Duodenal mucosa (tissue), 2 donors: ENCODE measurements at regions not wholly inside any gene's neighbourhood (a gene's known extent, or its start where the extent isn't known, plus 50 kb on each side); places are given as distances from the start of the nearest gene placed in this dataset.

Source experiments
- H3K27ac ChIP-seq: one replicate; pipeline ENCODE4 v1.7.0; 2013; ENCODE audit warnings: low read depth, low read length
- H3K27me3 ChIP-seq, 2 donors: one replicate each; pipeline ENCODE4 v1.7.0; 2013; ENCODE audit warnings: low read length in 2 of 2, control low read depth in 1 of 2; ENCODE audit not compliant: insufficient read depth in 2 of 2, control insufficient read depth in 1 of 2
- H3K36me3 ChIP-seq, 2 donors: one replicate each; pipeline ENCODE4 v1.7.0; 2013; ENCODE audit warnings: low read length in 2 of 2, control low read depth in 1 of 2; ENCODE audit not compliant: insufficient read depth in 2 of 2, control insufficient read depth in 1 of 2
- H3K4me1 ChIP-seq, 2 donors: one replicate each; pipeline ENCODE4 v1.7.0; 2013; ENCODE audit warnings: low read length in 2 of 2, control low read depth in 1 of 2; ENCODE audit not compliant: insufficient read depth in 2 of 2, control insufficient read depth in 1 of 2
- H3K4me3 ChIP-seq, 2 donors: one replicate each; pipeline ENCODE4 v1.7.0; 2013; ENCODE audit warnings: low read length in 2 of 2, low read depth in 1 of 2
- H3K9ac ChIP-seq, 2 donors: one replicate each; pipeline ENCODE4 v1.7.0; 2013; ENCODE audit warnings: low read length in 2 of 2, low read depth in 1 of 2
- H3K9me3 ChIP-seq, 2 donors: one replicate each; pipeline ENCODE4 v1.7.0; 2013; ENCODE audit warnings: low read length in 2 of 2, control low read depth in 1 of 2; ENCODE audit not compliant: control insufficient read depth in 1 of 2

DNA sequence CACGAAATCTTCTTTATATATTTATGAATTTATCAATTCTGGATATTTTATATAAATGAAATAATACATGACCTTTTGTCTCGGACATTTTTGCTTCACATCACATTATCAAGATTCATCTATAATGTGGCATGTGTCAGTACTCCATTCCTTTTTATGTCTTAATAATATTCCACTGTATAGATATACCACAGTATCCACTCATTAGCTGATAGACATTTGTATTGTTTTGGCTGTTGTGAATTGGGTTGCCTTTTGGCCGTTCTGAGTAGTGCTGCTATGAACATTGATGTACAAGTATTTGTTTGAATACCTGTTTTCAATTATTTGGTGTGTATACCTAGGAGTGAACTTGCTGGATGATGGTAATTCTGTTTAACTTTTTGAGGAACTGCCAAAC lies 323.8 kb upstream of the CA10 start:
- H3K9ac ChIP-seq: no peak overlapping the region
- H3K36me3 ChIP-seq: no peaks in the 10 kb centered on the region
- H3K27ac ChIP-seq: no peak overlapping the region
- no peaks in the 10 kb centered on the region for H3K9me3 ChIP-seq
- H3K4me3 ChIP-seq: no peak overlapping the region
- H3K27me3 ChIP-seq: no peaks in the 10 kb centered on the region
- no peaks in the 10 kb centered on the region for H3K4me1 ChIP-seq

DNA sequence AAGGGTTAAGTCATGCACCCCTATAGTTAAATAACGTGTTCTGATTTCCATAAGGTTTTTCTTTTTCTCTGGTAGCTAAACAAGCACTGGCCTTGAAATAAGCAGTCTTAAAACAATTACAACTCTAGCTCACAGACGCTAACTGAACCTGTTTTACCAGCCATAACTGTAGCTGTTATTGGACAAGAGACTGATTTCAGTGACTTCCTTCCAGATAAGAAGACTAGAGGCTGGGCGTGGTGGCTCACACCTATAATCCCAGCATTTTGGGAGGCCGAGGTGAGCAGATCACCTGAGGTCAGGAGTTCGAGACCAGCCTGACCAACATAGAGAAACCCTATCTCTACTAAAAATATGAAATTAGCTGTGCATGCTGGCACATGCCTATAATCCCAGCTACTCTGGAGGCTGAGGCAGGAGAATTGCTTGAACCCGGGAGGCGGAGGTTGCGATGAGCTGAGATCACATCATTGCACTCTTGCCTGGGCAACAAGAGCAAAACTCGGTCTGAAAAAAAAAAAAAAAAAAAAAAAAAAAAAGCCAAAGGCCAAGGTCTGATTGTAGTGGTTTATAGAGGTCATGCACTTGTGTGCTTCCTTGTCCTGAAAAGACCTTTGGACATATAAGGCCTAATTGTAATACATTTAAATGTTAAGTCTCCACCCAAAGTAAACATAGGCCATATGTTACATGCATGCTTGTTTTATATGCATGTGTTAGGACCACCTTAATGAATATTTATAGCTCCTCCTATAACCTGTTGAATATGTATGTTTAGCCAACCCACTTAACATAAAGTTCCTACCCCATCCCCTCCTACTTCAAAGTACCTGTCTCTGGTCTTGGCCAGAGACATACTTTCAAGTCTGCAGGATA lies 319.5 kb upstream of the CA10 start:
- Histone ChIP-seq H3K27ac (no peak overlapping the region), H3K4me1 (no peaks in the 10 kb centered on the region), H3K27me3 (no peaks in the 10 kb centered on the region)

DNA sequence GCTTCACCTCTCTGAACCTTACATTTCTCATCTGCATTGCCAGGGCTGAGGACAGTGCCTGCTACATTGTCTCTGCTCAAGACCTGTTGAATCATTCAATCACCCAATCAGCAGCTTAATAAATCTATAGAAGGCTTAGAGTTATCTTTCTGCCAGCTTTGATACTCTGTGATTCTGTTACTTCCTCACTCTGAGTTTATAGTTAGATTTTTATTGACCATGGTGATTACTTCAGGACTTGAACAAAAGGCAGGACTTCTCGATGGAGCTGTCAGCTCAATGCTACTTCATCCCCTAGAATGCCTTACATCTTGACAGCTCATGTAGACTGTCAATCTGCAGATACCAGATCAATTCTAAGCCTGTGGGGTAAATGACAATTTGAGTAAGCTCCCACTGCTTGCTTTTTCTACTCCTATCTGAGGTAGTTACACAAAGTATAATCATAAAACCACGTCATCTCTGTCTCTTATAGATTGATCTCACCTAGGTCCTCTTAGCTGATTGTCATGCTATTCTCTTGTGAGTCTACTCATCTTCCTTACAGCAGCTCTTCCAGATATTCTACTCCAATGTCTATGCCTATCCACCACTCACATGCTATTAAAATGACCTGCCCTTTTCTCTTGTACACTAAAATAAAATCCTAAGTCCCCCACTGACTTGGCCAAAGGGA lies 318.3 kb upstream of the CA10 start:
- no peaks in the 10 kb centered on the region for H3K27me3 ChIP-seq
- no peaks in the 10 kb centered on the region for H3K36me3 ChIP-seq
- H3K4me3 ChIP-seq: no peak overlapping the region
- H3K9me3 ChIP-seq: no peaks in the 10 kb centered on the region
- H3K4me1 ChIP-seq: no peaks in the 10 kb centered on the region
- no peak overlapping the region for H3K9ac ChIP-seq
- no peak overlapping the region for H3K27ac ChIP-seq

More for the DNA sequence above, 319.5 kb upstream of the CA10 start:
- H3K9me3 ChIP-seq: no peaks in the 10 kb centered on the region
- no peak overlapping the region for H3K9ac ChIP-seq
- no peak overlapping the region for H3K4me3 ChIP-seq
- H3K36me3 ChIP-seq: no peaks in the 10 kb centered on the region

DNA sequence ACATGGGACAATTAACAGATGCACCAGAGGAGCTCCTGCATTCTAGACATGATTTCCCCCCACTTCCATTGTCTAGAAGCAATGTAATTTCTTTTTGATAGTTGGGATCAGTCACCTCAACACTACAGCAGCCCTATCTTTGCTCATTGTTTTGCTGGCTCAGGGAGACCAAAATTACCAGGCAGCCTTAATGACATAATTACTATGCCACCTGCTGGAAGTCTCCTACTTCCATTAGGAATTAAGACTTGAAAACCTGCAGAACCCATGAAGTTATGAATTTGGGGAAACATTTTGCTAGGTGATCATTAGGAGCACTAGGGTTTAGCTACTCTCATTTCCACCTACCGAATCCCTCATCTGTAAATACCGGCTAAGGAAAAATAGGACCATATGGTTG lies 312.0 kb upstream of the CA10 start:
- H3K9me3 ChIP-seq: no peaks in the 10 kb centered on the region
- no peak overlapping the region for H3K4me3 ChIP-seq
- no peaks in the 10 kb centered on the region for H3K4me1 ChIP-seq
- no peak overlapping the region for H3K9ac ChIP-seq
- no peaks in the 10 kb centered on the region for H3K36me3 ChIP-seq
- H3K27ac ChIP-seq: no peak overlapping the region
- H3K27me3 ChIP-seq: no peaks in the 10 kb centered on the region

DNA sequence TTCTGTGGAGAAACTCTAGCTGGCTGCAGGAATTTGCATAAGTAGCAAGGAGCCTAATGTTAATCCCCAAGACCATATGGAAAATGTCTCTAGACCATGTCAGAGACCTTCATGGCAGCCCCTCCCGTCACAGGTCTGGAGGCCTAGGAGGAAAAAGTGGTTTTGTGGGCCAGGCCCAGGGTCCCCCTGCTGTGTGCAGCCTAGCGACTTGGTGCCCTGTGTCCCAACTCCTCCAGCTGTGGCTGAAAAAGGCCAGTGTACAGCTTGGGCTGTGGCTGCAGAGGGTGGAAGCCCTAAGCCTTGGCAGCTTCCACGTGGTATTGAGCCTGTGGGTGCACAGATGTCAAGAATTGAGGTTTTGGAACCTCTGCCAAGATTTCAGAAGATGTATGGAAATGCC lies 306.9 kb upstream of the CA10 start:
- no peak overlapping the region for H3K27ac ChIP-seq
- H3K9me3 ChIP-seq: no peaks in the 10 kb centered on the region
- no peak overlapping the region for H3K9ac ChIP-seq
- H3K4me3 ChIP-seq: no peak overlapping the region
- no peaks in the 10 kb centered on the region for H3K4me1 ChIP-seq
- H3K27me3 ChIP-seq: no peaks in the 10 kb centered on the region
- H3K36me3 ChIP-seq: no peaks in the 10 kb centered on the region

DNA sequence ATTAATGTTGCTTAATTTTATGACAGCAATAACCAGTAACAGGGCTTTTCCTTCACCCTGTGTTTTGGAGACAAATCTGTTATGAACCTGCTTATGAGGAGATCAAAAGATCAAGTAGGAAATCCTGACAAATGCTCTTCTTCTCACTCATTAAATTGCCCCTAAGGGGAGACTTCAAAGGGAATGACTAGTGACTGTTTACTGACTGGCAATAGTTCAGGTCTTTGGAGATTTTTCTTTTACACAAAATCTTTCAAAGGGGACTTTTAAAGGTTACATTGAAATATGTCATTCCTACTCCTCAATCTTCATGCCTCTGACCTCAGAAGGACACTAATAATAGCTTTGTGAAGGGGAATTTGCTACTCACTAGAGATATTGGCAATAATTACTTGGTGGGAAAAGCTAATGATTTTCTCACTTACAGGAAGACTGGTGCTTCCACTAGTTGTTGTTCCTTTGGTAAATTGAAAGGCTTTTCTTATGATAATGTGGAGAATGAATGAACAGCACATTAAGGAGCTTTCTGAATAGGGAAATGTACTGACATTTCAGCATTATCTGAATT lies 292.9 kb upstream of the CA10 start:
- no peak overlapping the region for H3K4me3 ChIP-seq
- H3K9me3 ChIP-seq: peaks cover 0 to 3% of the 10 kb centered on the region in 2 donors
- no peaks in the 10 kb centered on the region for H3K4me1 ChIP-seq
- H3K36me3 ChIP-seq: no peaks in the 10 kb centered on the region
- no peak overlapping the region for H3K27ac ChIP-seq
- H3K27me3 ChIP-seq: no peaks in the 10 kb centered on the region
- H3K9ac ChIP-seq: no peak overlapping the region

DNA sequence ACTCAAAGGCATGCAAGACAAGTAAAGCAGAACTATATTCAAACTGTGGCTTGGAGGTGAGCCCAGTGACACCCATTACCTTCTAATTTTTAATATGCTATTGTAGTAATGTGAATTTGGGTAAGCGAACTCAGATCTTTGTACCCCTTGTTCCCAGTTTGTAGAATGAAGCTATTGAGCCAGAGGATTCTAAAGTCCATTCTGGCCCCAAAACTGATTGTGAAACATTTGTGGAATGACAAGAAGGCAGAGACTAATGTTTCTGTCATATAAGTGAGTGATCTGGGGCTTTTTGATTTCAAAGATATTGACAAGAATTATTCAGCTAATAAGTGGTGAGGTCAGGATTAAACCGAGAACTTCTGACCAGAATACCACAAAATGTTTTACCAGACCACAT lies 283.8 kb upstream of the CA10 start:
- no peaks in the 10 kb centered on the region for H3K36me3 ChIP-seq
- no peak overlapping the region for H3K27ac ChIP-seq
- H3K9ac ChIP-seq: no peak overlapping the region
- no peaks in the 10 kb centered on the region for H3K27me3 ChIP-seq
- H3K4me3 ChIP-seq: no peak overlapping the region
- H3K9me3 ChIP-seq: no peaks in the 10 kb centered on the region
- no peaks in the 10 kb centered on the region for H3K4me1 ChIP-seq

DNA sequence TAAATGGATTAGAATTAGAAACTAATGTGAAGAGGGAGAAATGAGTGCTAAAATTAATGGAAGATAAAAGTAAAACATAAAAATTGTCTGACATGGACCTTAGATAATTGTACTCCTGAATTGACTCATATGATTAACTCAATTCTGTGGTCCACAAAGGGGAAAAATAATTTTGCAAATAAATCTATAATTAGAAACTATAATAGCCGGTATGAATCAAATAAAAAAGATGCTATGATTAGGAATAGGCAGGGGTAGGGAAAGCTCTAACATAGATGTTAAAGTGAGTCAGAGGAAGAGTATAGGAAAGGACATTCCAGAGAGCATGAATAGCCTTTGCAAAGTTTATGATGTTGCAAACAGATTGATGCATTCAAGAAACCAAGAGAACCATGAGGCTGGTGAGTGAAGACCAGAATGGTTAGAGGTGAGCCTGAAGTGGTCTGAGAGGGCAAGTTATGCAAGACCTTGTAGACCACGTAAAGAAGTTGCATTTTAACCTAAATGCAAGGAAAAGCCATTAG lies 262.1 kb upstream of the CA10 start:
- H3K4me3 ChIP-seq: no peak overlapping the region
- no peaks in the 10 kb centered on the region for H3K9me3 ChIP-seq
- H3K27me3 ChIP-seq: no peaks in the 10 kb centered on the region
- no peaks in the 10 kb centered on the region for H3K36me3 ChIP-seq
- no peak overlapping the region for H3K27ac ChIP-seq
- no peak overlapping the region for H3K9ac ChIP-seq
- no peaks in the 10 kb centered on the region for H3K4me1 ChIP-seq

DNA sequence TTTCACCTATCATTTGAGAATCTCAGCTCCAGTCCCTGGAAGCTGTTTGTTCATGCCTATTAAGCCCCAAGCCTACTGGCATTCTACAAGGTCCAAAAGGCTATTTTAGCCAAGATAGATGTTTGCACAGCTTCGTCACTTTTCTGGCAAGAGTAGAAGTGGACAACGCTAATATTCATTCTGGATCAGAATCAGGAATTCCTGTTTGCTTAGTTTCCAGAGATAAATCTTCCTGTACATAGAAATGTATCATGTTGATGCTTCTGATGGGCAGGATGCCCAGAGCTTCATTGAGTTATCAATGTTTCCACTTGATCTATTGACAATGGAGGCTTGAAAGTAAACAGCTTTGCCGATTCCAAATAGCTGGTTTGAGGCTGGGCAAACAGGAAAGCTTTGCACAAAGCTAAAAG lies 260.7 kb upstream of the CA10 start:
- Histone ChIP-seq H3K4me1 (no peaks in the 10 kb centered on the region), H3K4me3 (no peak overlapping the region), H3K9ac (no peak overlapping the region), H3K27ac (no peak overlapping the region), H3K9me3 (no peaks in the 10 kb centered on the region), H3K27me3 (no peaks in the 10 kb centered on the region), H3K36me3 (no peaks in the 10 kb centered on the region)

DNA sequence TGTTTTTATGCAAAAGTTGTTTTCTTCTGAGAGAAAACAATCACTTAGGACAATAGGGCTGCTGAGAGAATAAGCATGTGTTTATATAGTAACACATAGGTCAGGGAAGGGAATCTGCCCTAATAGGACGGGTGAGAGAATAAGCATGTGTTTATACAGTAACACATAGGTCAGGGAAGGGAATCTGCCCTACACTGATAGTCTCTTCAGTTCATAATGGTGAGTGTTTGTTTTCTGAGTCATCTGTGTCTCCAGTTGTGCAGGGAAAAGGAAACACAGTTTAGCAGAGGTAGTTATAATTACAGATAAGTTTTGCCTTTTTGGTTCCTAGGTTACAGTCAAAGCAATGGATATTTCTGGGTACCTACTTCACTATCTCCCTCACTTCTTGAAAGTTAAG lies 252.3 kb upstream of the CA10 start:
- Histone ChIP-seq H3K27ac (no peak overlapping the region), H3K36me3 (no peaks in the 10 kb centered on the region), H3K27me3 (no peaks in the 10 kb centered on the region), H3K4me1 (no peaks in the 10 kb centered on the region), H3K4me3 (no peak overlapping the region), H3K9ac (no peak overlapping the region), H3K9me3 (no peaks in the 10 kb centered on the region)
